ENCODE measurements at regions not wholly inside any gene's neighbourhood (a gene's known extent, or its start where the extent isn't known, plus 50 kb on each side); places are given as distances from the start of the nearest gene placed in this dataset.

DNA sequence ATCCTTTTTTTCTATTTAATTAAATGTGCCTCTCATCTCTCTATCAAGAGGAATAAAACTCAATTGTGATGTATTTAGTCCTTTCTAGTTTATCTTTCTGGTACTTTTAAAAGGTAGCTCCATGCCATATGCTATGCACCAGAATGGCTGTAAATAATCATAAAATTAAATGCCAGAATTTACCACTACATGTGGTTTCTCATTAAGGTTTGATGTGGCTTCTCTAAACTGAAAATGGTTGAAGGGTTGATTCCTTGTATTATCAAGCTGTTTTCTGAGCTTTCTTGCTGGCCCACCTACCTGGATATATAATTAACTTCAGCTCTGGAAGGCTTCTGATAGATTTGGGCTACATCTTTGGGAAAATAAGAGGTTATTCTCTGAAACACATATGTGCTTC lies 171.9 kb upstream of the RHOBTB1 start:
- no peaks in the 10 kb centered on the region for H3K4me1 Mint-ChIP-seq
- ChIA-PET CTCF (no interaction called here), POLR2A (no interaction called here)
- H3K27me3 Mint-ChIP-seq (ENCODE audit: low read depth): no peaks in the 10 kb centered on the region
- TF ChIP-seq, protein P1, sequence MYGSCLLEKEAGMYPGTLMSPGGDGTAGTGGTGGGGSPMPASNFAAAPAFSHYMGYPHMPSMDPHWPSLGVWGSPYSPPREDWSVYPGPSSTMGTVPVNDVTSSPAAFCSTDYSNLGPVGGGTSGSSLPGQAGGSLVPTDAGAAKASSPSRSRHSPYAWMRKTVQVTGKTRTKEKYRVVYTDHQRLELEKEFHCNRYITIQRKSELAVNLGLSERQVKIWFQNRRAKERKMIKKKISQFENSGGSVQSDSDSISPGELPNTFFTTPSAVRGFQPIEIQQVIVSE (CRISPR knock-in tag; IDR thresholded peaks at IDR 0.05; ENCODE audit: borderline replicate concordance): no peak
- TF ChIP-seq ELF4 (CRISPR knock-in tag; IDR thresholded peaks at IDR 0.05; ENCODE audit: low read depth) (no peak), KAT7 (CRISPR knock-in tag; IDR thresholded peaks at IDR 0.05; ENCODE audit: borderline replicate concordance) (no peak), TEAD4 (CRISPR knock-in tag; IDR thresholded peaks at IDR 0.05) (no peak), PRRX2 (CRISPR knock-in tag; IDR thresholded peaks at IDR 0.05) (no peak), NR1H2 (CRISPR knock-in tag; IDR thresholded peaks at IDR 0.05) (no peak), SMAD3 (CRISPR knock-in tag; IDR thresholded peaks at IDR 0.05; ENCODE audit: borderline replicate concordance) (no peak)
- TF ChIP-seq, protein P2, sequence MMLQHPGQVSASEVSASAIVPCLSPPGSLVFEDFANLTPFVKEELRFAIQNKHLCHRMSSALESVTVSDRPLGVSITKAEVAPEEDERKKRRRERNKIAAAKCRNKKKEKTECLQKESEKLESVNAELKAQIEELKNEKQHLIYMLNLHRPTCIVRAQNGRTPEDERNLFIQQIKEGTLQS (CRISPR knock-in tag; conservative IDR thresholded peaks at IDR 0.05): no peak
- no peak overlapping the region for H3K27ac Mint-ChIP-seq
- no peak for ATAC-seq
- H3K9me3 Mint-ChIP-seq: no peaks in the 10 kb centered on the region
- H3K36me3 Mint-ChIP-seq: no peaks in the 10 kb centered on the region
- H3K4me3 Mint-ChIP-seq: no peak overlapping the region
- DNase-seq (ENCODE audit: low spot score): no peak

DNA sequence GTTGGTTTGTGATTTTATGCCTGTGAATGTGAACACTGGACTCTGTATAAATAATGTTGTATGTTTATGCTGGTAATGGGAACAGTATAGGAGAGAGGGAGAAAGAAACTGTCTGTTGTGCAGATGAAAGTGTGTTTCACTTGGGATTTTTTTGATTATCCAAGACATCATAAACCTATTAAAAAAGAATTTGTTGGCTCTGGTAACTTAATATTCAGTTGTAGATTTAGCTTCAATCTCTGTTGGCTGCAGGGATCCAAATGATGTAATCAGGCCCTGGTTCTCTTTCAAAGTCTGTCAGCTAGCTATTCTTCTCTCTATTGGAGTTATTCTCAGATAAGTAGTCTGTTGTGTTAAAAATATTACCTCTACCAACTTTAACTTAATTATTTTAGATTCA lies 168.8 kb upstream of the RHOBTB1 start:
- ChIA-PET CTCF (no interaction called here), POLR2A (interaction anchor here (0.5 to 0.6 kb wide), 2 partner anchors 11 to 533 kb away, joined by 6 to 10 read pairs; no protein-coding TSS in a partner anchor)
- DNase-seq (ENCODE audit: low spot score) (no peak), ATAC-seq (no peak)
- H3K27me3 Mint-ChIP-seq (ENCODE audit: low read depth): no peaks in the 10 kb centered on the region
- H3K36me3 Mint-ChIP-seq: no peaks in the 10 kb centered on the region
- no peak overlapping the region for H3K27ac Mint-ChIP-seq
- TF ChIP-seq TEAD1 (CRISPR knock-in tag; IDR thresholded peaks at IDR 0.05): no peak
- TF ChIP-seq TP53 (CRISPR knock-in tag; IDR thresholded peaks at IDR 0.05): no peak
- no peak for TF ChIP-seq ESRRA (CRISPR knock-in tag; IDR thresholded peaks at IDR 0.05; ENCODE audit: borderline replicate concordance)
- TF ChIP-seq NFE2L1 (CRISPR knock-in tag; IDR thresholded peaks at IDR 0.05): no peak
- TF ChIP-seq, protein P3, sequence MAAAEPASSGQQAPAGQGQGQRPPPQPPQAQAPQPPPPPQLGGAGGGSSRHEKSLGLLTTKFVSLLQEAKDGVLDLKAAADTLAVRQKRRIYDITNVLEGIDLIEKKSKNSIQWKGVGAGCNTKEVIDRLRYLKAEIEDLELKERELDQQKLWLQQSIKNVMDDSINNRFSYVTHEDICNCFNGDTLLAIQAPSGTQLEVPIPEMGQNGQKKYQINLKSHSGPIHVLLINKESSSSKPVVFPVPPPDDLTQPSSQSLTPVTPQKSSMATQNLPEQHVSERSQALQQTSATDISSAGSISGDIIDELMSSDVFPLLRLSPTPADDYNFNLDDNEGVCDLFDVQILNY (CRISPR knock-in tag; IDR thresholded peaks at IDR 0.05): no peak
- TF ChIP-seq, protein P4, sequence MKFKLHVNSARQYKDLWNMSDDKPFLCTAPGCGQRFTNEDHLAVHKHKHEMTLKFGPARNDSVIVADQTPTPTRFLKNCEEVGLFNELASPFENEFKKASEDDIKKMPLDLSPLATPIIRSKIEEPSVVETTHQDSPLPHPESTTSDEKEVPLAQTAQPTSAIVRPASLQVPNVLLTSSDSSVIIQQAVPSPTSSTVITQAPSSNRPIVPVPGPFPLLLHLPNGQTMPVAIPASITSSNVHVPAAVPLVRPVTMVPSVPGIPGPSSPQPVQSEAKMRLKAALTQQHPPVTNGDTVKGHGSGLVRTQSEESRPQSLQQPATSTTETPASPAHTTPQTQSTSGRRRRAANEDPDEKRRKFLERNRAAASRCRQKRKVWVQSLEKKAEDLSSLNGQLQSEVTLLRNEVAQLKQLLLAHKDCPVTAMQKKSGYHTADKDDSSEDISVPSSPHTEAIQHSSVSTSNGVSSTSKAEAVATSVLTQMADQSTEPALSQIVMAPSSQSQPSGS (CRISPR knock-in tag; IDR thresholded peaks at IDR 0.05; ENCODE audit: borderline replicate concordance, low read depth): no peak
- TF ChIP-seq KAT7 (CRISPR knock-in tag; IDR thresholded peaks at IDR 0.05; ENCODE audit: borderline replicate concordance): no peak
- no peak for TF ChIP-seq GABPB1 (CRISPR knock-in tag; IDR thresholded peaks at IDR 0.05)
- TF ChIP-seq ATF1 (CRISPR knock-in tag; IDR thresholded peaks at IDR 0.05): no peak
- no peak for TF ChIP-seq ZNF219 (CRISPR knock-in tag; IDR thresholded peaks at IDR 0.05; ENCODE audit: borderline replicate concordance)
- TF ChIP-seq, protein P5, sequence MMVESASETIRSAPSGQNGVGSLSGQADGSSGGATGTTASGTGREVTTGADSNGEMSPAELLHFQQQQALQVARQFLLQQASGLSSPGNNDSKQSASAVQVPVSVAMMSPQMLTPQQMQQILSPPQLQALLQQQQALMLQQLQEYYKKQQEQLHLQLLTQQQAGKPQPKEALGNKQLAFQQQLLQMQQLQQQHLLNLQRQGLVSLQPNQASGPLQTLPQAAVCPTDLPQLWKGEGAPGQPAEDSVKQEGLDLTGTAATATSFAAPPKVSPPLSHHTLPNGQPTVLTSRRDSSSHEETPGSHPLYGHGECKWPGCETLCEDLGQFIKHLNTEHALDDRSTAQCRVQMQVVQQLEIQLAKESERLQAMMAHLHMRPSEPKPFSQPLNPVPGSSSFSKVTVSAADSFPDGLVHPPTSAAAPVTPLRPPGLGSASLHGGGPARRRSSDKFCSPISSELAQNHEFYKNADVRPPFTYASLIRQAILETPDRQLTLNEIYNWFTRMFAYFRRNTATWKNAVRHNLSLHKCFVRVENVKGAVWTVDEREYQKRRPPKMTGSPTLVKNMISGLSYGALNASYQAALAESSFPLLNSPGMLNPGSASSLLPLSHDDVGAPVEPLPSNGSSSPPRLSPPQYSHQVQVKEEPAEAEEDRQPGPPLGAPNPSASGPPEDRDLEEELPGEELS (CRISPR knock-in tag; IDR thresholded peaks at IDR 0.05): no peak
- H3K4me3 Mint-ChIP-seq: no peak overlapping the region
- H3K4me1 Mint-ChIP-seq: no peaks in the 10 kb centered on the region
- H3K9me3 Mint-ChIP-seq: no peaks in the 10 kb centered on the region

DNA sequence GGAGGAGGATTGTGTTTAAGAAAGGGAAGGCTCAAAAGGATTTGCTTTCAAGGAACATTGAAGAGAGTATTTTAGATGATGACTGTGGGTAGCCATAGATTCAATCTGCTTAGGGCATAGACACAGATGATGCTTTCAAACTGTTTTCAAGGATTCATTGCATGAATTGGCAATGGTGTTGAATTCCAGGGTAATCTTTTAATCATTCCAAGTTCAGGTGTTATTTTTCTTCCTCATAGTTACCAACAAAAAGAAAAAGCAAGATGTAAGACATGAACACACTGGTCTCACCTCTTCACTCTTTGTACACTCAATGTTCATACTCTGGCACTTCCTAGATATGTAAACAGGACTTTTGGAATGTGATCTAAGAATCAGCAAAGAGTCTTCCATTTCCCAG lies 167.0 kb upstream of the RHOBTB1 start:
- H3K4me3 Mint-ChIP-seq: no peak overlapping the region
- TF ChIP-seq, protein P6, sequence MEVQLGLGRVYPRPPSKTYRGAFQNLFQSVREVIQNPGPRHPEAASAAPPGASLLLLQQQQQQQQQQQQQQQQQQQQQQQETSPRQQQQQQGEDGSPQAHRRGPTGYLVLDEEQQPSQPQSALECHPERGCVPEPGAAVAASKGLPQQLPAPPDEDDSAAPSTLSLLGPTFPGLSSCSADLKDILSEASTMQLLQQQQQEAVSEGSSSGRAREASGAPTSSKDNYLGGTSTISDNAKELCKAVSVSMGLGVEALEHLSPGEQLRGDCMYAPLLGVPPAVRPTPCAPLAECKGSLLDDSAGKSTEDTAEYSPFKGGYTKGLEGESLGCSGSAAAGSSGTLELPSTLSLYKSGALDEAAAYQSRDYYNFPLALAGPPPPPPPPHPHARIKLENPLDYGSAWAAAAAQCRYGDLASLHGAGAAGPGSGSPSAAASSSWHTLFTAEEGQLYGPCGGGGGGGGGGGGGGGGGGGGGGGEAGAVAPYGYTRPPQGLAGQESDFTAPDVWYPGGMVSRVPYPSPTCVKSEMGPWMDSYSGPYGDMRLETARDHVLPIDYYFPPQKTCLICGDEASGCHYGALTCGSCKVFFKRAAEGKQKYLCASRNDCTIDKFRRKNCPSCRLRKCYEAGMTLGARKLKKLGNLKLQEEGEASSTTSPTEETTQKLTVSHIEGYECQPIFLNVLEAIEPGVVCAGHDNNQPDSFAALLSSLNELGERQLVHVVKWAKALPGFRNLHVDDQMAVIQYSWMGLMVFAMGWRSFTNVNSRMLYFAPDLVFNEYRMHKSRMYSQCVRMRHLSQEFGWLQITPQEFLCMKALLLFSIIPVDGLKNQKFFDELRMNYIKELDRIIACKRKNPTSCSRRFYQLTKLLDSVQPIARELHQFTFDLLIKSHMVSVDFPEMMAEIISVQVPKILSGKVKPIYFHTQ (CRISPR knock-in tag; IDR thresholded peaks at IDR 0.05): no peak
- TF ChIP-seq TEAD1 (CRISPR knock-in tag; IDR thresholded peaks at IDR 0.05) (no peak), EMX1 (CRISPR knock-in tag; IDR thresholded peaks at IDR 0.05) (no peak), IRF2 (CRISPR knock-in tag; IDR thresholded peaks at IDR 0.05; ENCODE audit: borderline replicate concordance, low read depth) (no peak), TP53 (CRISPR knock-in tag; IDR thresholded peaks at IDR 0.05) (no peak), ZNF263 (CRISPR knock-in tag; IDR thresholded peaks at IDR 0.05; ENCODE audit: low read depth) (no peak)
- TF ChIP-seq, protein P7, sequence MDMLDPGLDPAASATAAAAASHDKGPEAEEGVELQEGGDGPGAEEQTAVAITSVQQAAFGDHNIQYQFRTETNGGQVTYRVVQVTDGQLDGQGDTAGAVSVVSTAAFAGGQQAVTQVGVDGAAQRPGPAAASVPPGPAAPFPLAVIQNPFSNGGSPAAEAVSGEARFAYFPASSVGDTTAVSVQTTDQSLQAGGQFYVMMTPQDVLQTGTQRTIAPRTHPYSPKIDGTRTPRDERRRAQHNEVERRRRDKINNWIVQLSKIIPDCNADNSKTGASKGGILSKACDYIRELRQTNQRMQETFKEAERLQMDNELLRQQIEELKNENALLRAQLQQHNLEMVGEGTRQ (CRISPR knock-in tag; IDR thresholded peaks at IDR 0.05): no peak
- TF ChIP-seq, protein P4 (CRISPR knock-in tag; IDR thresholded peaks at IDR 0.05; ENCODE audit: borderline replicate concordance, low read depth): no peak

More for the DNA sequence above, 167.0 kb upstream of the RHOBTB1 start:
- Mint-ChIP-seq H3K27ac (no peak overlapping the region), H3K27me3 (ENCODE audit: low read depth) (no peaks in the 10 kb centered on the region), H3K36me3 (no peaks in the 10 kb centered on the region), H3K4me1 (no peaks in the 10 kb centered on the region), H3K9me3 (no peaks in the 10 kb centered on the region)
- DNase-seq (ENCODE audit: low spot score) (no peak), ATAC-seq (no peak)
- POLR2A ChIA-PET: no interaction called here
- CTCF ChIA-PET: no interaction called here
